ENCODE measurements at regions not wholly inside any gene's neighbourhood (a gene's known extent, or its start where the extent isn't known, plus 50 kb on each side); places are given as distances from the start of the nearest gene placed in this dataset.

GRCh38 chr4:30427932-30428331, 292.2 kb upstream of the PCDH7 start:
- peaks cover 11% of the 10 kb centered on the region for H3K9me3 Mint-ChIP-seq
- H3K27me3 ChIP-seq (ENCODE audit: control insufficient read depth, insufficient read depth, low read length, poor library complexity, severe bottlenecking), result no peaks in the 10 kb centered on the region
- no peak for TF ChIP-seq CTCF (conservative IDR thresholded peaks at IDR 0.05)
- peaks cover 2% of the 10 kb centered on the region for H3K36me3 Mint-ChIP-seq (ENCODE audit: low read depth)
- H3K9ac ChIP-seq (ENCODE audit: extremely low read depth, low read length, poor library complexity, severe bottlenecking), result no peak overlapping the region
- peaks cover 8% of the 10 kb centered on the region for H3K9me3 ChIP-seq (ENCODE audit: control insufficient read depth, low read length)
- H3K4me3 Mint-ChIP-seq, result no peak overlapping the region
- no peak overlapping the region for H3K4me3 ChIP-seq (ENCODE audit: low read length)
- H3K27ac Mint-ChIP-seq, result no peak overlapping the region
- 97% methylated on average over 2 of the region's 2 CpGs; no CpG with 5 or more reads in 1 of the 2 experiments for WGBS, 2 experiments (ENCODE audit: insufficient coverage in 1 of 2, insufficient read length in 1 of 2)
- no peak for DNase-seq
- H3K36me3 ChIP-seq (ENCODE audit: control insufficient read depth, insufficient read depth, low read length), result no peaks in the 10 kb centered on the region
- no peaks in the 10 kb centered on the region for H3K4me1 Mint-ChIP-seq
- H3K27ac ChIP-seq (ENCODE audit: low read depth, low read length), result no peak overlapping the region
- H3K4me1 ChIP-seq (ENCODE audit: control insufficient read depth, insufficient read depth, low read length), result no peaks in the 10 kb centered on the region
- no peaks in the 10 kb centered on the region for H3K27me3 Mint-ChIP-seq (ENCODE audit: insufficient read depth)

GRCh38 chr4:30429813-30430761, 290.1 kb upstream of the PCDH7 start:
- no peaks in the 10 kb centered on the region for H3K27me3 Mint-ChIP-seq (ENCODE audit: insufficient read depth)
- no peaks in the 10 kb centered on the region for H3K9me3 Mint-ChIP-seq
- Histone ChIP-seq H3K9me3 (ENCODE audit: control insufficient read depth, low read length) (no peaks in the 10 kb centered on the region), H3K27ac (ENCODE audit: low read depth, low read length) (no peak overlapping the region), H3K27me3 (ENCODE audit: control insufficient read depth, insufficient read depth, low read length, poor library complexity, severe bottlenecking) (no peaks in the 10 kb centered on the region), H3K36me3 (ENCODE audit: control insufficient read depth, insufficient read depth, low read length) (no peaks in the 10 kb centered on the region), H3K4me3 (ENCODE audit: low read length) (no peak overlapping the region), H3K9ac (ENCODE audit: extremely low read depth, low read length, poor library complexity, severe bottlenecking) (no peak overlapping the region), H3K4me1 (ENCODE audit: control insufficient read depth, insufficient read depth, low read length) (no peaks in the 10 kb centered on the region)
- no peak overlapping the region for H3K4me3 Mint-ChIP-seq
- H3K36me3 Mint-ChIP-seq (ENCODE audit: low read depth), result peaks cover 2% of the 10 kb centered on the region
- no peak for TF ChIP-seq CTCF (conservative IDR thresholded peaks at IDR 0.05)
- 97 to 100% methylated on average over 4 to 6 of the region's 6 CpGs for WGBS, 2 experiments (ENCODE audit: insufficient coverage in 1 of 2, insufficient read length in 1 of 2)
- H3K4me1 Mint-ChIP-seq, result no peaks in the 10 kb centered on the region
- DNase-seq, result no peak
- no peak overlapping the region for H3K27ac Mint-ChIP-seq

GRCh38 chr4:30434656-30435055, 285.5 kb upstream of the PCDH7 start:
- Mint-ChIP-seq H3K36me3 (ENCODE audit: low read depth) (no peaks in the 10 kb centered on the region), H3K9me3 (no peaks in the 10 kb centered on the region), H3K27me3 (ENCODE audit: insufficient read depth) (no peaks in the 10 kb centered on the region), H3K4me1 (peaks cover 7% of the 10 kb centered on the region), H3K4me3 (no peak overlapping the region), H3K27ac (no peak overlapping the region)
- Histone ChIP-seq H3K9me3 (ENCODE audit: control insufficient read depth, low read length) (no peaks in the 10 kb centered on the region), H3K36me3 (ENCODE audit: control insufficient read depth, insufficient read depth, low read length) (no peaks in the 10 kb centered on the region), H3K4me3 (ENCODE audit: low read length) (no peak overlapping the region), H3K4me1 (ENCODE audit: control insufficient read depth, insufficient read depth, low read length) (no peaks in the 10 kb centered on the region), H3K27me3 (ENCODE audit: control insufficient read depth, insufficient read depth, low read length, poor library complexity, severe bottlenecking) (no peaks in the 10 kb centered on the region), H3K9ac (ENCODE audit: extremely low read depth, low read length, poor library complexity, severe bottlenecking) (no peak overlapping the region), H3K27ac (ENCODE audit: low read depth, low read length) (no peak overlapping the region)
- no peak for DNase-seq
- no peak for TF ChIP-seq CTCF (conservative IDR thresholded peaks at IDR 0.05)
- WGBS, 2 experiments (ENCODE audit: insufficient coverage in 1 of 2, insufficient read length in 1 of 2), result 0 to 50% methylated on average over 1 to 2 of the region's 2 CpGs
